Adipocyte (in vitro differentiated cells): ENCODE measurements at regions not wholly inside any gene's neighbourhood (a gene's known extent, or its start where the extent isn't known, plus 50 kb on each side); places are given as distances from the start of the nearest gene placed in this dataset.
A peak's percentile ranks its signal among the peaks of the same experiment; 100 is the strongest.

ENCODE experiments used
- DNase-seq: peaks from one replicate; pipeline ENCODE4 v3.0.0-alpha.2; 2015; ENCODE audit warnings: low read depth
- H3K27me3 ChIP-seq: replicated peaks from 2 replicates; pipeline ENCODE4 v1.7.0; 2013; ENCODE audit warnings: mild to moderate bottlenecking, low read length, moderate library complexity; ENCODE audit not compliant: control insufficient read depth, insufficient read depth
- H3K36me3 ChIP-seq: 2 replicates; pipeline ENCODE4 v1.7.0; 2013; ENCODE audit warnings: low read length, mild to moderate bottlenecking, moderate library complexity; ENCODE audit not compliant: control insufficient read depth, insufficient read depth, severe bottlenecking
- H3K4me1 ChIP-seq: 2 replicates; pipeline ENCODE4 v1.7.0; 2013; ENCODE audit warnings: mild to moderate bottlenecking, low read length, moderate library complexity; ENCODE audit not compliant: control insufficient read depth, insufficient read depth
- H3K4me3 ChIP-seq: 2 replicates; pipeline ENCODE4 v1.7.0; 2013; ENCODE audit warnings: mild to moderate bottlenecking, low read length, moderate library complexity
- H3K9ac ChIP-seq: 2 replicates; pipeline ENCODE4 v1.7.0; 2013; ENCODE audit warnings: mild to moderate bottlenecking, low read length, moderate library complexity
- H3K9me3 ChIP-seq: 2 replicates; pipeline ENCODE4 v1.7.0; 2013; ENCODE audit warnings: mild to moderate bottlenecking, low read length, moderate library complexity; ENCODE audit not compliant: control insufficient read depth

- no peak for DNase-seq
- Histone ChIP-seq H3K9me3 (peaks cover 24% of the 10 kb centered on the region), H3K4me1 (peaks cover 11% of the 10 kb centered on the region), H3K36me3 (no peaks in the 10 kb centered on the region), H3K9ac (no peak overlapping the region), H3K27me3 (peaks cover 37% of the 10 kb centered on the region), H3K4me3 (no peak overlapping the region)
Observed at GRCh38 chr10:124267911-124268549, 150.7 kb downstream of the OAT start.

- Histone ChIP-seq H3K36me3 (no peaks in the 10 kb centered on the region), H3K4me3 (no peak overlapping the region), H3K9me3 (peaks cover 17% of the 10 kb centered on the region), H3K4me1 (peaks cover 11% of the 10 kb centered on the region), H3K27me3 (peaks cover 37% of the 10 kb centered on the region), H3K9ac (no peak overlapping the region)
- DNase-seq: peak; percentile 72
Observed at GRCh38 chr10:124267231-124267885, 151.4 kb downstream of the OAT start.

- Histone ChIP-seq H3K36me3 (no peaks in the 10 kb centered on the region), H3K4me3 (no peak overlapping the region), H3K9ac (no peak overlapping the region), H3K4me1 (peaks cover 11% of the 10 kb centered on the region), H3K27me3 (peaks cover 34% of the 10 kb centered on the region), H3K9me3 (peaks cover 10% of the 10 kb centered on the region)
- DNase-seq: peak; percentile 41
Observed at GRCh38 chr10:124266468-124267230, 152.1 kb downstream of the OAT start.

GRCh38 chr10:124265776-124266467 lies 152.8 kb downstream of the OAT start:
- H3K27me3 ChIP-seq: peaks cover 34% of the 10 kb centered on the region
- H3K9me3 ChIP-seq: peaks cover 4% of the 10 kb centered on the region
- peaks cover 11% of the 10 kb centered on the region for H3K4me1 ChIP-seq
- H3K4me3 ChIP-seq: no peak overlapping the region
- DNase-seq: no peak
- no peaks in the 10 kb centered on the region for H3K36me3 ChIP-seq
- H3K9ac ChIP-seq: no peak overlapping the region

GRCh38 chr10:124265391-124265745 lies 153.4 kb downstream of the OAT start:
- no peaks in the 10 kb centered on the region for H3K9me3 ChIP-seq
- H3K4me3 ChIP-seq: no peak overlapping the region
- H3K9ac ChIP-seq: no peak overlapping the region
- DNase-seq: no peak
- H3K4me1 ChIP-seq: peaks cover 11% of the 10 kb centered on the region
- no peaks in the 10 kb centered on the region for H3K36me3 ChIP-seq
- peaks cover 34% of the 10 kb centered on the region for H3K27me3 ChIP-seq

GRCh38 chr10:124264711-124265390 lies 153.9 kb downstream of the OAT start:
- DNase-seq: no peak
- H3K4me1 ChIP-seq: peaks cover 11% of the 10 kb centered on the region
- no peaks in the 10 kb centered on the region for H3K36me3 ChIP-seq
- peaks cover 35% of the 10 kb centered on the region for H3K27me3 ChIP-seq
- no peak overlapping the region for H3K9ac ChIP-seq
- H3K9me3 ChIP-seq: peaks cover 3% of the 10 kb centered on the region
- H3K4me3 ChIP-seq: no peak overlapping the region

- no peaks in the 10 kb centered on the region for H3K36me3 ChIP-seq
- H3K27me3 ChIP-seq: peaks cover 36% of the 10 kb centered on the region
- no peak overlapping the region for H3K4me3 ChIP-seq
- H3K9me3 ChIP-seq: peaks cover 9% of the 10 kb centered on the region
- peaks cover 11% of the 10 kb centered on the region for H3K4me1 ChIP-seq
- no peak overlapping the region for H3K9ac ChIP-seq
- DNase-seq: no peak
Observed at GRCh38 chr10:124264271-124264670, 154.5 kb downstream of the OAT start.

GRCh38 chr10:124263726-124264125 lies 155.0 kb downstream of the OAT start:
- peaks cover 14% of the 10 kb centered on the region for H3K9me3 ChIP-seq
- no peaks in the 10 kb centered on the region for H3K36me3 ChIP-seq
- no peak overlapping the region for H3K9ac ChIP-seq
- H3K4me3 ChIP-seq: no peak overlapping the region
- no peak for DNase-seq
- peaks cover 41% of the 10 kb centered on the region for H3K27me3 ChIP-seq
- peaks cover 11% of the 10 kb centered on the region for H3K4me1 ChIP-seq

- DNase-seq: no peak
- no peaks in the 10 kb centered on the region for H3K36me3 ChIP-seq
- H3K9ac ChIP-seq: no peak overlapping the region
- H3K27me3 ChIP-seq: peaks cover 48% of the 10 kb centered on the region
- no peak overlapping the region for H3K4me3 ChIP-seq
- peaks cover 9% of the 10 kb centered on the region for H3K4me1 ChIP-seq
- H3K9me3 ChIP-seq: peaks cover 18% of the 10 kb centered on the region
Observed at GRCh38 chr10:124262971-124263370, 155.8 kb downstream of the OAT start.

GRCh38 chr10:124262234-124262865 lies 156.4 kb downstream of the OAT start:
- Histone ChIP-seq H3K36me3 (no peaks in the 10 kb centered on the region), H3K4me1 (peaks cover 3% of the 10 kb centered on the region), H3K4me3 (no peak overlapping the region), H3K27me3 (peaks cover 51% of the 10 kb centered on the region), H3K9me3 (peaks cover 18% of the 10 kb centered on the region), H3K9ac (no peak overlapping the region)
- no peak for DNase-seq
